WERI-Rb-1 (cell line): ENCODE measurements at regions not wholly inside any gene's neighbourhood (a gene's known extent, or its start where the extent isn't known, plus 50 kb on each side); places are given as distances from the start of the nearest gene placed in this dataset.
A peak's percentile ranks its signal among the peaks of the same experiment; 100 is the strongest.

Source experiments
- DNase-seq: peaks from one replicate; pipeline ENCODE4 v3.0.0-alpha.2; 2020
- H3K27ac ChIP-seq: fragments of 250-450 bp; sonication (Bioruptor Pico); 2 replicates; pipeline ENCODE4 v1.5.1; 2020; ENCODE audit warnings: mild to moderate bottlenecking, moderate library complexity
- H3K27me3 ChIP-seq: fragments of 250-450 bp; sonication (Bioruptor Pico); 2 replicates; pipeline ENCODE4 v1.5.1; 2021; ENCODE audit warnings: mild to moderate bottlenecking, low read depth, moderate library complexity; ENCODE audit not compliant: insufficient read depth, severe bottlenecking
- H3K36me3 ChIP-seq: fragments of 250-450 bp; sonication (Bioruptor Pico); 2 replicates; pipeline ENCODE4 v1.5.1; 2020; ENCODE audit warnings: mild to moderate bottlenecking, moderate library complexity
- H3K4me3 ChIP-seq: 2 replicates; pipeline ENCODE4 v1.5.1; 2011; ENCODE audit warnings: low read depth, mild to moderate bottlenecking, control low read depth, low read length
- H3K9me3 ChIP-seq: fragments of 250-450 bp; sonication (Bioruptor Pico); 2 replicates; pipeline ENCODE4 v1.5.1; 2021; ENCODE audit warnings: mild to moderate bottlenecking, moderate library complexity; ENCODE audit not compliant: severe bottlenecking
- TF ChIP-seq, protein P1 (sequence below): IDR thresholded peaks from 2 replicates; pipeline ENCODE4 v1.5.1; 2011; ENCODE audit warnings: low read depth, mild to moderate bottlenecking, control low read depth, inconsistent platforms, low read length

DNA sequence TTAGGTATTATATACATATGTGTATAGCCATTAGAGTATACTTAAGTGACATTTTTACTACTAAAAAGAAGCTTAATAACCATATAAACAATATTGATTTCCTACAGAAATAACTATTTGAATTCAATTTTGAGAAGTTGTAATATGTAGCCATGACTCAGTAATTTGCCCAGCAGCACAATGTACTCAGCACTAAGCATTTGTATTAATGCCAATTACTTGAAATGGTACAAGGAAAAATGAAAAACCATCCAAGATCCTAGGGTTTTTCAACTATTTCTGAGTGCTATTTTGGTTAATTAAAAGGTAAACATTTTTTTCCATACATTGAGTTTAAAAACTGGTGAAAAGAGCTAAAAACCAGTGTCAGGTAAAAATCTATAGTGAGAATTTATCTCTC lies 324.0 kb downstream of the KCNJ3 start:
- TF ChIP-seq, protein P1, sequence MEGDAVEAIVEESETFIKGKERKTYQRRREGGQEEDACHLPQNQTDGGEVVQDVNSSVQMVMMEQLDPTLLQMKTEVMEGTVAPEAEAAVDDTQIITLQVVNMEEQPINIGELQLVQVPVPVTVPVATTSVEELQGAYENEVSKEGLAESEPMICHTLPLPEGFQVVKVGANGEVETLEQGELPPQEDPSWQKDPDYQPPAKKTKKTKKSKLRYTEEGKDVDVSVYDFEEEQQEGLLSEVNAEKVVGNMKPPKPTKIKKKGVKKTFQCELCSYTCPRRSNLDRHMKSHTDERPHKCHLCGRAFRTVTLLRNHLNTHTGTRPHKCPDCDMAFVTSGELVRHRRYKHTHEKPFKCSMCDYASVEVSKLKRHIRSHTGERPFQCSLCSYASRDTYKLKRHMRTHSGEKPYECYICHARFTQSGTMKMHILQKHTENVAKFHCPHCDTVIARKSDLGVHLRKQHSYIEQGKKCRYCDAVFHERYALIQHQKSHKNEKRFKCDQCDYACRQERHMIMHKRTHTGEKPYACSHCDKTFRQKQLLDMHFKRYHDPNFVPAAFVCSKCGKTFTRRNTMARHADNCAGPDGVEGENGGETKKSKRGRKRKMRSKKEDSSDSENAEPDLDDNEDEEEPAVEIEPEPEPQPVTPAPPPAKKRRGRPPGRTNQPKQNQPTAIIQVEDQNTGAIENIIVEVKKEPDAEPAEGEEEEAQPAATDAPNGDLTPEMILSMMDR = no peak
- no peak for DNase-seq
- H3K9me3 ChIP-seq = no peaks in the 10 kb centered on the region
- H3K27me3 ChIP-seq = no peaks in the 10 kb centered on the region
- no peak overlapping the region for H3K4me3 ChIP-seq
- H3K36me3 ChIP-seq = no peaks in the 10 kb centered on the region
- H3K27ac ChIP-seq = peak overlapping the region; percentile 48; the same call in 1 of the 2 replicates

DNA sequence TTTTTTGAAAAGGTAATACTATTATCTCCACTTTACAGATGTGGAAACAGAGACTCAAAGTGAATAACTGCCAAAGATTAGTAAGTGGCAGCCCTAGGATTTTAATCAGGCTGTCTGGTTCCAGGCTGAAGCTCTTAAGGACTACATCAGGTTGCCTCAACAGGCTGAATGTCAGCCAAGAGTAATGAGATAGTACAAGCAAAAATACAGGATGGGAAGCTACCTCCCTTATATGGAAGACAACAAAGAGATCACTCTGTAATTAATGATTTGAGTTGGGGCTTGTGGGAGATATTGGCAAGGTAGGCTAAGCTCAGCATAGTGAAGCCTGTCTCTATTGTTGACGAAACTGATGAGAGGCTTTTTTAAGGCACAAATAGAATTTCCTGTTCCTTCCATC lies 323.1 kb downstream of the KCNJ3 start:
- DNase-seq = peak; percentile 25
- TF ChIP-seq, protein P1 = no peak
- Histone ChIP-seq H3K27ac (peak overlapping the region; percentile 48), H3K36me3 (no peaks in the 10 kb centered on the region), H3K9me3 (no peaks in the 10 kb centered on the region), H3K4me3 (no peak overlapping the region), H3K27me3 (no peaks in the 10 kb centered on the region)

DNA sequence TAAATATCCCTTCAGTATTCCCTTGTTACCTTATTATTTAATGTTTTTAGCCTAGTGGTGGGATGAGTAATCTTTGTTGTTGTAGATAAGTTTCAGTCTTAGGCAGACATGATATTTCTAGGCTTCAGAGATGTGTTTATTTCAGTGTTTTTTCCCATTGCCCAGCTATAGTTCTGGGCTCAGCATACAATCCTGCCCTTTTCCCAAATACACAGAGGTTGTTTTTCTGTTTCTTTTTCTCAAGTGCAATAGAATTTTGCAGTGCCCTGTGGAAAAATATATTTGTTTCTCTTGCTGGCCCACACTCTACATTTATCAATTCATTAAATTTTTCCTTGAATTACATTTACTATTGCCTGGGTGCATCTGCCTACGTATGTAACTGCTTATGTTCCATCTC lies 321.8 kb downstream of the KCNJ3 start:
- TF ChIP-seq, protein P1 = no peak

DNA sequence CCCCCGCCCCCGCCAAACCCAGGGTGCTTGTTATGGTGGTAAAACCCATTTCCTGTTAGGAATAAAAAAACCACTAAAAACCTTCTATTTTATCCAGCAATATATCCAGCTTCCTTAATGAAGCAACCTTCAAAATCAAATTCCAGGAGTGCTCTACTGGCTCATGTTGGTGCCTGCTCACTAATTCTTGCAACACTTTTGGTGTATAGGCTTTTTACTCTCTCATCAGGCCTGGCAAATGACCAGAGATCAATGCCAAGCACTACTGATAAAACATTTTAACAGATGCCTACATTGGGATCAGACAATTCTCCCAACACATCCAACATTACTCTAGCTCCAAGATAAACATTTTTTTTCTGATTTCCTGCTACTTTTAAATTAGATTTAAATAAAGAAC lies 312.4 kb downstream of the KCNJ3 start:
- H3K9me3 ChIP-seq = no peaks in the 10 kb centered on the region
- H3K27me3 ChIP-seq = no peaks in the 10 kb centered on the region
- TF ChIP-seq, protein P1 = no peak
- no peak for DNase-seq
- H3K27ac ChIP-seq = no peak overlapping the region
- H3K4me3 ChIP-seq = no peak overlapping the region
- H3K36me3 ChIP-seq = no peaks in the 10 kb centered on the region

More for the DNA sequence above, 321.8 kb downstream of the KCNJ3 start:
- Histone ChIP-seq H3K4me3 (no peak overlapping the region), H3K27ac (no peak overlapping the region), H3K27me3 (no peaks in the 10 kb centered on the region), H3K36me3 (no peaks in the 10 kb centered on the region), H3K9me3 (no peaks in the 10 kb centered on the region)
- no peak for DNase-seq

DNA sequence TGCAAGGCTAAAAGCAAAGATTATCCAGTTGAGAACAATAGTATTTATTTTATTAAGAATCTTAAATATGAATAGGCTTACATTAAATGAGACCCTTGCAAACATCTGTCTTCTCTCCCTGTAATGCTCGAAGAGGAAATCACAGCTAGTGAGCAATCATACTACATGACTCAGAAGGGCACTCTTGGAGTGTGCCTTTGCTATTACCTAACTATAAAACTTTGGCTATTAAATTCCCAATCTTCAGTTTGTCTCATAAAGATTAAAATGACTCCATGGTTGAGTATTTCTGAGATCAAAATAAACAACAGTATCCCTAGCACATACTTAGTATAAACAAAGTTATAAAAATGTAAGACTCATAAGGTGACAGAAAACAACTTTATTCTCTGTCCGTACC lies 296.9 kb downstream of the KCNJ3 start:
- H3K9me3 ChIP-seq = no peaks in the 10 kb centered on the region

DNA sequence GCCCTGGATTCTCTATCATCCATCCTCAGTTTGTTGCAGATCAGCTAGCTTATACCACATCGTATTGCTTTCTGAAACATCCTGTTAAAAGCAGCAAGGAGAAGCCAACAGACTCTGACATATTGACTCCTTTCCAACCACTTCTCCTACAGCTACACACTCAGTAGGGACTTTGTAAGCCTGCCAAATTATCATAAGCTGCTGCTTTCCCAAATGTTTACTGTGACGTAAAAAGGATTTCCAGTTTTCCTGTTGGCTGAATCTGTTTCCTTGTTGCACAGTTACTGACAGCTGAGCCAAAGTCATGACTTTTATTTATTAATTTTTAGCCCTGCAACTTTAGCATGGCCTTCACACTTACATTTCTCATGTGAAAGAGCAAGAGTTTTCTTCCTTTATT lies 294.3 kb downstream of the KCNJ3 start:
- no peaks in the 10 kb centered on the region for H3K27me3 ChIP-seq
- H3K36me3 ChIP-seq = no peaks in the 10 kb centered on the region
- no peaks in the 10 kb centered on the region for H3K9me3 ChIP-seq
- no peak overlapping the region for H3K27ac ChIP-seq
- no peak overlapping the region for H3K4me3 ChIP-seq
- DNase-seq = no peak
- TF ChIP-seq, protein P1 = no peak

More for the DNA sequence above, 296.9 kb downstream of the KCNJ3 start:
- TF ChIP-seq, protein P1 = no peak
- no peak for DNase-seq
- Histone ChIP-seq H3K36me3 (no peaks in the 10 kb centered on the region), H3K27me3 (no peaks in the 10 kb centered on the region), H3K4me3 (no peak overlapping the region), H3K27ac (no peak overlapping the region)
